GM21367 (cell line): ENCODE measurements at regions not wholly inside any gene's neighbourhood (a gene's known extent, or its start where the extent isn't known, plus 50 kb on each side); places are given as distances from the start of the nearest gene placed in this dataset.

Experiments used
- ATAC-seq: cut with Tn5 transposase; IDR thresholded peaks from one replicate; pipeline ENCODE4 v1.9.1; 2021; ENCODE audit not compliant: unreplicated experiment

DNA sequence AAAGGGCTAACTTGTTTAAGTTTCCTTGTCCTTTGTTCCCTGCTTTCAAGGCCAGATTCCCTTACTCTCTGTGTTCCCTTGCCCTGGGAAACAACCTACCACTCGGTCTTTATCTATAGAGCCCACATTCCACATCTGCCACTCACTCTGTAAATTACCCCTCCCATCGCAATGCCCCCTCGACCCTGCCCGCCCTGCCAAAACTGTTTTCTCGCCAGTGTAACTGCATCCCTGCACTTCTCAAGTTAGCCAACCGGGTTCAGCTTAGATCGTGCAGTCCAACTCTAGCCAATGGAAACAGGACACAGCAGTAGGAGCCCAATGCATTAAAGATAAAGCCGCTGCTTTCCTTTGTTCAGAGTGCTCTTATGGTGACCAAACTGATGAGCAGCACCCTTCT, 263.6 kb downstream of the TBL1XR1 start:
- ATAC-seq = no peak

- no peak for ATAC-seq
Measured at GRCh38 chr3:176932433-176932832, 264.8 kb downstream of the TBL1XR1 start.

DNA sequence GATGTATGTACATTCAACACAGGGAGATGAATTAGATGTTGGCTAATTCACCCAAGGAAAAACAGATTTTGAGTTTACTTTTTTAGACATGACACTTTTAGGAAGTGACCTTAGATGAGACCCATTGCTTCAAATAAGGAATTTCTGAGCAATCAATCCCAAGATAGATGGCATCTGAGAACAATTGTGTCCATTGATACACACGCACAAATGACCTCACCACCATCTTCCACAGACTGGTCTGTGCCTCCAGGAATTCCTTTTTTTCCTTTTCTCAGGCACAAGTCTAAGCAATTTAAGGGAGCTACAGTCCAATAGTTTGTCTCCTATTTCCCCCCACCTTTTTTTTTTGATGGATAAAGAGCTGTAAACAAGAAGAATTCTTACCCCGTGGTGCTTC, 265.3 kb downstream of the TBL1XR1 start:
- ATAC-seq = no peak

- ATAC-seq = no peak
Measured at GRCh38 chr3:176930942-176931341, 266.3 kb downstream of the TBL1XR1 start.

DNA sequence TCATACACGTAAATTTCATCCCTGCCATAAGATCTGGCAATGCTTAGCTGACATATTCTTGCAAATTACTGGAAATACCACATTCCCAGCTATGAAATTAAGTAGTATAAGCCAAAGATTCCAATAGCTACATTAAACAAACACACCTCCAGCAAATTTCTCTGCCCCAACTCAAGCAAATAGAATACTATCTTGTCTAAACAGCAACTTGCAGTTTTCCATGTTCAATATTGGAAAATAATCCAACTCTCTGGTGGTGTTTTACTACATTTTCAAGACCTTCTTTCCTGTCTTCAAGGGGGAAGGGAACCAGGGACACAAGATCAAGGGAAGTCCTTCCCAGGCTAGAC, 268.7 kb downstream of the TBL1XR1 start:
- ATAC-seq = no peak

- ATAC-seq = no peak
Measured at GRCh38 chr3:176927706-176928581, 269.3 kb downstream of the TBL1XR1 start.

- ATAC-seq = no peak
Measured at GRCh38 chr3:176927280-176927679, 270.0 kb downstream of the TBL1XR1 start.

- ATAC-seq = no peak
Measured at GRCh38 chr3:176926688-176927087, 270.6 kb downstream of the TBL1XR1 start.

GRCh38 chr3:176926034-176926433, 271.2 kb downstream of the TBL1XR1 start:
- no peak for ATAC-seq

DNA sequence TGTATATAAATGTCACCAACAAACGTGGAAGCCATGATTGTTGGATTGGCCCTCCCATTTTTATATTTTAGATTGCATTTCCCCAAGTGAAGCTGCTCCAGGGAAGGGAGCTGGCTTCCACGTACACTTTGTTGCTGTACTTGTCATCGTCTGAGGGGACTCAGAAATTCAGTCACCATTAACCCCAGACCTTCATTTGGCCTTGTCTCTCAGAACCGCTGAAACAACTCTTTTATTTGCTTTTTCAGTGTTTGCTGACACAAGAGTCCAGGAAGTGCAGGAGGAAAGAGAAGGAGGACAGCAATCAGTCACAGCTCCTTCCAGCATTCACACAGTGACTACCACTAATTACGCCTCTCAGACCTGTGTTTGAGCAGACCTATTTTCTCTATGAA, 276.5 kb downstream of the TBL1XR1 start:
- ATAC-seq = no peak

DNA sequence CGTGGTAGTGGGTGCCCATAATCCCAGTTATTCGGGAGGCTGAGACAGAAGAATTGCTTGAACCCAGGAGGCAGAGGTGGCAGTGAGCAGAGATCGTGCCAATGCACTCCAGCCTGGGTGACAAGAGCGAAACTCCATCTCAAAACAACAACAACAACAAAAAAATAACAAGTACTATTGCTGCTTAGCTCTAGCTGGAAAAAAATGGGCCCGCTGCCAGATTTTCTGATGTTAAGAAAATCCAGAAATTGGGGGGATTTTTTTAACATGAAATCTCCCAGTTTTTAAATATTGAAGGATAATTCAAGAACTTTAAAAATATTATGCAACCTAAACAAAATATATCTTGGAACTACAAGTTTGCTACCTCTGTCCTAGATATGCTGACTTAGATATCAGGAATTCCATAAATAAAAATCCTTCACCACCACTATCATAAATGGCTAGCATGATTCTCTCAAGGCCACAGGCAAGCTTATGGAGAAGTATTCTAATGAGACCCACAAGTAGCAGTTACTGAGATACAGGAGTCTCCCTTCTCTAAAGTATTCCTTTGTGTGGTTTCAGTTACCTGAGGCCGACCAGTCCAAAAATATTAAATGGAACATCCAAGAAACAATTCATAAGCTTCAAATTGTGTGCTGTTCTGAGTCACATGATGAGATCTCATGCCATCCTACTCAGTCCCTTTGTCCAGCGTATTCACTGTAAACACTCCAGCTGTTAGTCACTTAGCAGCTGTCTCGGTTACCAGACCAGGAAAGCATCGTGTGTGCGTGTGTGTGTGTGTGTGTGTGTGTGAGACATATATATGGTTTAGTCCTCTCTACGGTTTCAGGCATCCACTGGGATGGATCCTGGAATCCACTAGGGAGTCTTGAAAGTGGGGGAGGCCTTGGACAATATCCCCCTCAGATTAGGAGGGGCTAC, 277.2 kb downstream of the TBL1XR1 start:
- no peak for ATAC-seq

GRCh38 chr3:176916777-176917176, 280.5 kb downstream of the TBL1XR1 start:
- no peak for ATAC-seq

- no peak for ATAC-seq
Measured at GRCh38 chr3:176914764-176915163, 282.5 kb downstream of the TBL1XR1 start.

- no peak for ATAC-seq
Measured at GRCh38 chr3:176911579-176911978, 285.7 kb downstream of the TBL1XR1 start.

- ATAC-seq = no peak
Measured at GRCh38 chr3:176909044-176909443, 288.2 kb downstream of the TBL1XR1 start.

DNA sequence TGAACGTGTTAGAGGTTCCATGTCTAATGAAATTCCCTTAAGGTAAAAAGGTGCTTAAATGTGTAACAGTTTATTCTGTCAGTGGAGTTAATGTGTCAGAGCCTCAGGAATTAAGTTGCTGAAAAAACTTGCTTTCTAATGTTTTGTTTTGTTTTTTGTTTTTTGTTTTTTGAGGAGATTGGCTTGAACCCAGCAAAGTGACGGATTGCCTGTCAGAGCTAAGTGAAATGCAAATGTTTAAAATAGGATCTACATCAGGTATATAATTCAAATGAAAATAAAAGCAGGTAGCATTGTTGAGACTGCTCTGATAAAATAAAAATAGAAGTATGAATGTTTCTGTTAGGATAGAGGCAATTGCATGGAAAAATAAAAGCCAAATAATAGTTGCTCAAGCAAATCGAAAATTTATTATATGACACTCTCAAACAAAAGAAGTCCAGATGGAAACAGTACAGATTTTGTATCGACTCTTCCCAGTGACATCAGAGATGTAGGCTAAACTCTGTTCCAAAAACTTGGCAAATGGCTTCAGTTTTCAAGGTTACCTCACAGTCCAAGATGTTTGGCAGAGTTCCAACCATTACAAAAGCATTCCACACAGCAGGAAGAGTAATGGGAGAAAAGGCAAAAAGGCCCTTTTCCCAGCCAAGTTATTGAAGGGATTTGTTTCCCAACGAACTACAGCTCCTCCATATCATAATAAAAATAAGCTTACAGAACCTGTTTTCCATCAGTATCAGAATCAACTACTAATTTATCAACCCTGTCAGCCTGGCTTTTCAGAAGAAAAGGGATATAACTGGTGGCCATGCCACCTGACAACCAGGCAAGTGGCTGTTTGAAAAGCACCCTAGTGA, 291.0 kb downstream of the TBL1XR1 start:
- ATAC-seq = no peak

GRCh38 chr3:176905331-176905730, 292.0 kb downstream of the TBL1XR1 start:
- no peak for ATAC-seq

DNA sequence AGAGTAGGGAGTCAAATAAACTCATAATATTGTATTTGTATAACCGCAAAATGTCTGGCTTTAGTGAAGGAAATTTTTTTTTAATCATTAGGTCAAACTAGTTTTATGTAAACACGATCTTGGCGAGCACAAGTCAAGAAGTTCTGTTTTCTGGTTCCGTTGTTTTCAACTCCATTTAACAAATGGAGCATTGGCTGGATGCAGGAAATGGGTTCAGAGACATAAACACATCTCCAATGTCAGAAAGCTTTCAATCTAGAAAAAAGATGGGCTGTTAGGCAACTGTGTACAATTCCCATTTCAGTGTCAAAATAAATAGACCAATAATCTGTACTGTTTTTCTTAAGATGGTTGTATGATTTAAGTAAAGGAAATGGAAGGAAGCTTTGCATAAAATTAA, 292.8 kb downstream of the TBL1XR1 start:
- no peak for ATAC-seq

- ATAC-seq = no peak
Measured at GRCh38 chr3:176896640-176897039, 300.6 kb downstream of the TBL1XR1 start.

- no peak for ATAC-seq
Measured at GRCh38 chr3:176896165-176896564, 301.1 kb downstream of the TBL1XR1 start.

GRCh38 chr3:176879710-176880109, 317.6 kb downstream of the TBL1XR1 start:
- ATAC-seq = no peak
